ENCODE measurements at regions not wholly inside any gene's neighbourhood (a gene's known extent, or its start where the extent isn't known, plus 50 kb on each side); places are given as distances from the start of the nearest gene placed in this dataset.
"Not testable (repeated sequence)": the region's sequence is repeated elsewhere in the genome, so short reads cannot be mapped to it uniquely, and the experiment has no call there.

DNA sequence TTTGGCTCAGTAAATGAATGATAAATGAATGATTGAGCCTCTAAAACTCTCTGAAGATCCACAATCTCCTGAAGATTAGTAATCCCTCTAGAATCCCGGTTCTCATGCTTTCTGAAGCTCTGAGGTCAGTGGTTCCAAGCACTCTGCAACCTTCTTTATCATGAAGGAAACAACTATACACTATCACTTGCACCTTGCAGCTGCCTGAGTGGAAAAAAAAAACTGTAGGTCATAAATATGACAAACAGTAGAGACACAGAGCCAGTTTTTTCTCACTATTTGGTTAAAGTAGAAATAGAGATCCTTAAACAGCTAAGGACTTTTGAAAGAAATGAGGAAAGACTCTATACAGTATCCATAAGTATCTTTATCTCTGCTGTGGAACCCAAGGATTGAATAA is 122.0 kb upstream of the CRBN start:
- Histone ChIP-seq H3K36me3 (ENCODE audit: control insufficient read depth, insufficient read depth, low read length) (no peaks in the 10 kb centered on the region), H3K9ac (ENCODE audit: low read length) (no peak overlapping the region), H3K9me3 (ENCODE audit: control insufficient read depth, insufficient read depth, low read depth, low read length) (no peaks in the 10 kb centered on the region), H3K4me3 (ENCODE audit: low read depth, low read length) (no peak overlapping the region), H3K4me1 (ENCODE audit: control insufficient read depth, insufficient read depth, low read length) (no peaks in the 10 kb centered on the region), H3K27ac (ENCODE audit: low read depth, low read length) (no peak overlapping the region), H3K27me3 (ENCODE audit: control insufficient read depth, insufficient read depth, low read length) (no peaks in the 10 kb centered on the region)

DNA sequence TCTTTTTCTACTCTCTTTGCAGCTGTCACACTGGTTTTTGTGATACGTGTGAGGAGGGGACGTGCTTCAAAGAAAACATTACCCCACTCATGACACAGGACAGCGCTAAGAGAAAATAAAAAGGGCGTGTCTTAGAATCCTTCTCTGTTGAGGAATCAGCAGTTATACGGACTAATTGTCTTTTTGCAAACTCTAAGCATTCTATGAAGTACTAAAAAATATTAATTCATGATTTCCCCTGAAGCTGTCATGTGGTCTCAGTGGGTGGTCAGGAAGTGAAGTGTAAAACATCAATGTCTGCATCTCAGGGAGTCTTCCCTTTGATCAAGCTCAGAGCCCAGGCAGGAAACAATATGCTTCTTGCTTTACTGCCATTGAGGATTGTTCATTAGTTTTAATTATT is 117.5 kb upstream of the CRBN start:
- no peak overlapping the region for H3K4me3 ChIP-seq (ENCODE audit: low read depth, low read length)
- no peaks in the 10 kb centered on the region for H3K36me3 ChIP-seq (ENCODE audit: control insufficient read depth, insufficient read depth, low read length)
- H3K9me3 ChIP-seq (ENCODE audit: control insufficient read depth, insufficient read depth, low read depth, low read length): peaks cover 5% of the 10 kb centered on the region; the same call in 1 of the 2 replicates
- H3K9ac ChIP-seq (ENCODE audit: low read length): no peak overlapping the region
- no peaks in the 10 kb centered on the region for H3K27me3 ChIP-seq (ENCODE audit: control insufficient read depth, insufficient read depth, low read length)
- H3K27ac ChIP-seq (ENCODE audit: low read depth, low read length): no peak overlapping the region
- H3K4me1 ChIP-seq (ENCODE audit: control insufficient read depth, insufficient read depth, low read length): no peaks in the 10 kb centered on the region

GRCh38 chr3:3295586-3295985 is 116.1 kb upstream of the CRBN start:
- Histone ChIP-seq H3K27me3 (ENCODE audit: control insufficient read depth, insufficient read depth, low read length) (no peaks in the 10 kb centered on the region), H3K36me3 (ENCODE audit: control insufficient read depth, insufficient read depth, low read length) (no peaks in the 10 kb centered on the region), H3K27ac (ENCODE audit: low read depth, low read length) (no peak overlapping the region), H3K4me3 (ENCODE audit: low read depth, low read length) (no peak overlapping the region), H3K9me3 (ENCODE audit: control insufficient read depth, insufficient read depth, low read depth, low read length) (peaks cover 5% of the 10 kb centered on the region; the same call in 1 of the 2 replicates), H3K9ac (ENCODE audit: low read length) (no peak overlapping the region), H3K4me1 (ENCODE audit: control insufficient read depth, insufficient read depth, low read length) (no peaks in the 10 kb centered on the region)

GRCh38 chr3:3291756-3292283 is 112.3 kb upstream of the CRBN start:
- not testable (repeated sequence) for H3K9ac ChIP-seq (ENCODE audit: low read length); H3K27ac ChIP-seq (ENCODE audit: low read depth, low read length); H3K4me3 ChIP-seq (ENCODE audit: low read depth, low read length); H3K9me3 ChIP-seq (ENCODE audit: control insufficient read depth, insufficient read depth, low read depth, low read length); H3K36me3 ChIP-seq (ENCODE audit: control insufficient read depth, insufficient read depth, low read length); H3K27me3 ChIP-seq (ENCODE audit: control insufficient read depth, insufficient read depth, low read length); H3K4me1 ChIP-seq (ENCODE audit: control insufficient read depth, insufficient read depth, low read length)

DNA sequence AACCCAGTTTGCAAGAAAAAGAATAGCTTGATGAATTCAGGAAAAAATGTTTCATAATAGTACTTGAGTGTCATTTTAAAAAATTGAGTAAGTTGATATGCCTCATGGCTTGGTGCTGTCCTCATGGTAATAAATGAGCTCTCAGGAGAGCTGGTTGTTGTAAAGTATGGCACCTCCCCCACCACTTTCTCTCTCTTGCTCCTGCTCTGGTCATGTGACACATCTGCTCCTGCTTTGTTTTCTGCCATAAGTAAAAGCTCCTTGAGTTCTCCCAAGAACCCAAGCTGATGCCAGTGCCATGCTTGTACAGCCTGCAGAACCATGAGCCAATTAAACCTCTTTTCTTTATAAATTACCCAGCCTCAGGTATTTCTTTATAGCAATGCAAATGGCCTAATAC is 108.8 kb upstream of the CRBN start:
- Histone ChIP-seq H3K36me3 (ENCODE audit: control insufficient read depth, insufficient read depth, low read length) (no peaks in the 10 kb centered on the region), H3K9ac (ENCODE audit: low read length) (no peak overlapping the region), H3K27me3 (ENCODE audit: control insufficient read depth, insufficient read depth, low read length) (no peaks in the 10 kb centered on the region), H3K4me1 (ENCODE audit: control insufficient read depth, insufficient read depth, low read length) (peaks cover 6% of the 10 kb centered on the region; the same call in 1 of the 2 replicates), H3K27ac (ENCODE audit: low read depth, low read length) (no peak overlapping the region), H3K9me3 (ENCODE audit: control insufficient read depth, insufficient read depth, low read depth, low read length) (no peaks in the 10 kb centered on the region; the same call in 1 of the 2 replicates), H3K4me3 (ENCODE audit: low read depth, low read length) (no peak overlapping the region)

DNA sequence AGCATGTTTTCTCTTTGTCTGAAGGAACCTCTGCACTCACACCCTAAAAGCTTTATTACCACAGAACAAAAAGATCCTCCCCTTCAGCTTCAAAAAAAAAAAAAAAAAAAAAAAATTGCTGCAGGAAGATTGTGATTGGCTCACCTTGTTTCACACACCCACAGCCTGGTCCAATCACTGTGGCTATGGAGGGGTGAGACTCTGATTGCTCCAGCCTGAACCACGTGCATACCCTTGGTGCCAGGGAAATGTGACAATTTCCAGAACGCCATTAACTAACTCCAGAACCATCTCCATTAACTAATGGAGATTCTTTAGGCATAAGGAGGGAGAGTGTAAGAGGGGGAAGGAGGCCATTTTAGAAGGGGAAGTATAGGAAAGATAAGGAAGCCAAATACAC is 106.5 kb upstream of the CRBN start:
- H3K4me1 ChIP-seq (ENCODE audit: control insufficient read depth, insufficient read depth, low read length): peaks cover 6% of the 10 kb centered on the region; the same call in 1 of the 2 replicates
- H3K9me3 ChIP-seq (ENCODE audit: control insufficient read depth, insufficient read depth, low read depth, low read length): no peaks in the 10 kb centered on the region
- H3K9ac ChIP-seq (ENCODE audit: low read length): no peak overlapping the region
- H3K4me3 ChIP-seq (ENCODE audit: low read depth, low read length): no peak overlapping the region
- no peaks in the 10 kb centered on the region for H3K27me3 ChIP-seq (ENCODE audit: control insufficient read depth, insufficient read depth, low read length)
- H3K36me3 ChIP-seq (ENCODE audit: control insufficient read depth, insufficient read depth, low read length): no peaks in the 10 kb centered on the region
- H3K27ac ChIP-seq (ENCODE audit: low read depth, low read length): no peak overlapping the region

DNA sequence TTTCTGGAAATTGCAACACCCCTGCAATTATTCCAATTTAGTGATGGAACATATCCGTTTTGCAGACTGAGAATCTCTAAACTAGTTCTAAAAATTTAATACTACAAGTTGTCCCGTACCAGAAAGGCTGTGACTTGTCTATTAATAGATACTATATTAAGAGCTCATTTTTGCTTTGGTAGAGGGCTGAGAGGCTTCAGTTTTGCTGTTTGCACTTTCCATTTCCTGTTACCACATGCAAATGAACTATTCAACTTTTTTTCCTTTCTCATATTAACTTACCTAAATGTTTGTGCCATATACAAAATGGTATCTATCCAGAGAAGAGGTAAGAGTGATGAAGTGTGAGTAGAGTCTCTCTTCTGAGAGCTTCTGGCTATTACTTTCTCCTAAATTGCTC is 101.5 kb upstream of the CRBN start:
- no peak overlapping the region for H3K4me3 ChIP-seq (ENCODE audit: low read depth, low read length)
- H3K9me3 ChIP-seq (ENCODE audit: control insufficient read depth, insufficient read depth, low read depth, low read length): no peaks in the 10 kb centered on the region
- H3K27me3 ChIP-seq (ENCODE audit: control insufficient read depth, insufficient read depth, low read length): no peaks in the 10 kb centered on the region
- no peak overlapping the region for H3K27ac ChIP-seq (ENCODE audit: low read depth, low read length)
- H3K9ac ChIP-seq (ENCODE audit: low read length): no peak overlapping the region
- H3K36me3 ChIP-seq (ENCODE audit: control insufficient read depth, insufficient read depth, low read length): no peaks in the 10 kb centered on the region
- peaks cover 9% of the 10 kb centered on the region for H3K4me1 ChIP-seq (ENCODE audit: control insufficient read depth, insufficient read depth, low read length)

DNA sequence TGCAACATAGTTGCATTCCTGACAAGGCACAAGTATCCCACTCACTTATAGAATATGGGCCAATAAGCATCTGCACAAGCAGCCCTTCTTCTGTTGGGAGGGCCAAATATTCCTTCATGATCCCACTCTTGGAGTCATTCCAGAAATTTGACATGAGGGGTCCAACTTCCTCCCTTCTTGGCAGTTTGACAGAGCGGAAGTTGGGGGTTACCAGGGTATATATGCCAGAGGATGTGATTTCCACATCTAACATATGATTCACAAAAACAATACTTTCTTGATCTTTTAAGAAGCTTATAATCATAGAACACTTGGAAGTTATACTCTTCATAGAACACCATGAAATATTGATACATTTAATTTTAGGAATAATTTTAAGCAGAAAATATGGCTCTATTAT is 100.9 kb upstream of the CRBN start:
- no peaks in the 10 kb centered on the region for H3K27me3 ChIP-seq (ENCODE audit: control insufficient read depth, insufficient read depth, low read length)
- no peak overlapping the region for H3K9ac ChIP-seq (ENCODE audit: low read length)
- no peaks in the 10 kb centered on the region for H3K9me3 ChIP-seq (ENCODE audit: control insufficient read depth, insufficient read depth, low read depth, low read length)
- peaks cover 9% of the 10 kb centered on the region for H3K4me1 ChIP-seq (ENCODE audit: control insufficient read depth, insufficient read depth, low read length)
- no peaks in the 10 kb centered on the region for H3K36me3 ChIP-seq (ENCODE audit: control insufficient read depth, insufficient read depth, low read length)
- no peak overlapping the region for H3K27ac ChIP-seq (ENCODE audit: low read depth, low read length)
- no peak overlapping the region for H3K4me3 ChIP-seq (ENCODE audit: low read depth, low read length)

GRCh38 chr3:3278073-3278472 is 98.6 kb upstream of the CRBN start:
- no peak overlapping the region for H3K27ac ChIP-seq (ENCODE audit: low read depth, low read length)
- no peaks in the 10 kb centered on the region for H3K36me3 ChIP-seq (ENCODE audit: control insufficient read depth, insufficient read depth, low read length)
- peaks cover 9% of the 10 kb centered on the region for H3K4me1 ChIP-seq (ENCODE audit: control insufficient read depth, insufficient read depth, low read length)
- H3K27me3 ChIP-seq (ENCODE audit: control insufficient read depth, insufficient read depth, low read length): no peaks in the 10 kb centered on the region
- no peaks in the 10 kb centered on the region for H3K9me3 ChIP-seq (ENCODE audit: control insufficient read depth, insufficient read depth, low read depth, low read length)
- no peak overlapping the region for H3K4me3 ChIP-seq (ENCODE audit: low read depth, low read length)
- H3K9ac ChIP-seq (ENCODE audit: low read length): no peak overlapping the region

- H3K9me3 ChIP-seq (ENCODE audit: control insufficient read depth, insufficient read depth, low read depth, low read length): no peaks in the 10 kb centered on the region
- H3K9ac ChIP-seq (ENCODE audit: low read length): no peak overlapping the region
- H3K27ac ChIP-seq (ENCODE audit: low read depth, low read length): no peak overlapping the region
- no peak overlapping the region for H3K4me3 ChIP-seq (ENCODE audit: low read depth, low read length)
- no peaks in the 10 kb centered on the region for H3K27me3 ChIP-seq (ENCODE audit: control insufficient read depth, insufficient read depth, low read length)
- H3K36me3 ChIP-seq (ENCODE audit: control insufficient read depth, insufficient read depth, low read length): no peaks in the 10 kb centered on the region
- peaks cover 9% of the 10 kb centered on the region for H3K4me1 ChIP-seq (ENCODE audit: control insufficient read depth, insufficient read depth, low read length)
Measured at GRCh38 chr3:3276630-3277029, 97.1 kb upstream of the CRBN start.

DNA sequence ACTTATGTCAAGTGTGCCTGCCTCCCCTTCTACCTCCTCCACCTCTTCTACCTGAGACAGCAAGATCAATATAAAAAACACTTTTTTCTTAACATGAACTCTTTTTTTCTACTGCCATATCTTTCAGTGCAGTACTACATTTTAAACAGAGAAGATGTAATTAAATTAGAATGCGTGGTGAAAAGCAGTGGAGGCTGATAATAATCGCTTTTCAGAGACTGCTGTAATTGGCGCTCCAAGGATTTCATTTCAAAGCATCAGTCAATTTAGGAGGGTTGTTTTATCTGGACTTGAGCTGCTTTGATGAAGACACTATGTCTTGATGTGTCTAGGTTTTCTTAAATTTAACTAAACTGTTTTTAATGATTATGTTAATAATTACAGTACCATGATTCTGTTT is 85.3 kb upstream of the CRBN start:
- no peak overlapping the region for H3K9ac ChIP-seq (ENCODE audit: low read length)
- H3K9me3 ChIP-seq (ENCODE audit: control insufficient read depth, insufficient read depth, low read depth, low read length): no peaks in the 10 kb centered on the region
- H3K4me3 ChIP-seq (ENCODE audit: low read depth, low read length): no peak overlapping the region
- no peak overlapping the region for H3K27ac ChIP-seq (ENCODE audit: low read depth, low read length)
- no peaks in the 10 kb centered on the region for H3K36me3 ChIP-seq (ENCODE audit: control insufficient read depth, insufficient read depth, low read length)
- H3K27me3 ChIP-seq (ENCODE audit: control insufficient read depth, insufficient read depth, low read length): no peaks in the 10 kb centered on the region; the same call in 1 of the 2 replicates
- H3K4me1 ChIP-seq (ENCODE audit: control insufficient read depth, insufficient read depth, low read length): no peaks in the 10 kb centered on the region

DNA sequence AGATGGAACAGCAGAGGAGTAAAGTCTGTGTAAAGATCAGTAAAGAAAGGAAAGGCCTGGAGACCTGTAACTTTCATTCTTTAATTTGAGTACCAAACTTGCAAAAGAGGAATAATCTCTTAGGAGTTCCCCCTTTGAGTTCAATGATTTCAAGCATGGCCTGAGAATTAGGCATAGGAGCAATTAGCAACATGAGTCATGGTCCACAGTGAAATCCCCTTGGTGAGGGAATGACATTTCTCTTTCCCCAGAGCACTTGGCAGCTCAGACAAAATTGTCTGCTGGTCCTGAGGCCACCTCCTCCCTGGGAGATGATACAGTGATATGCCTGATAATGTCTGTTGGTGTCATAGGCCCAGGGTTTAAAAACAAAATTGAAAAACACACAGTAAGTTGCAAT is 81.4 kb upstream of the CRBN start:
- Histone ChIP-seq H3K36me3 (ENCODE audit: control insufficient read depth, insufficient read depth, low read length) (no peaks in the 10 kb centered on the region), H3K27me3 (ENCODE audit: control insufficient read depth, insufficient read depth, low read length) (no peaks in the 10 kb centered on the region; the same call in 1 of the 2 replicates), H3K9ac (ENCODE audit: low read length) (no peak overlapping the region), H3K4me1 (ENCODE audit: control insufficient read depth, insufficient read depth, low read length) (no peaks in the 10 kb centered on the region), H3K27ac (ENCODE audit: low read depth, low read length) (no peak overlapping the region), H3K9me3 (ENCODE audit: control insufficient read depth, insufficient read depth, low read depth, low read length) (no peaks in the 10 kb centered on the region), H3K4me3 (ENCODE audit: low read depth, low read length) (no peak overlapping the region)
